IMR-90 (cell line): ENCODE measurements at regions not wholly inside any gene's neighbourhood (a gene's known extent, or its start where the extent isn't known, plus 50 kb on each side); places are given as distances from the start of the nearest gene placed in this dataset.

ENCODE experiments used
- ATAC-seq: fragments of 200-7000 bp; cut with Tn5 transposase; 2 replicates; pipeline ENCODE4 v1.9.1; 2020; ENCODE audit warnings: low read depth, mild to moderate bottlenecking, moderate library complexity
- BruUV-seq: library from RNA; stranded (reverse); fragments of 400-500 nt; replicated peaks from 2 replicates; lab custom pipeline; 2021; lab: Mats Ljungman, UMichigan
- CTCF ChIA-PET: fragments of 300-600 bp; formaldehyde crosslinking; extraction: SDS; loops from one replicate; lab custom pipeline; 2021; ENCODE audit warnings: antibody characterized with exemption; lab: Yijun Ruan, JAX
- POLR2A ChIA-PET: fragments of 300-600 bp; sonication (Branson Sonifier 250); formaldehyde crosslinking; loops from one replicate; lab custom pipeline; 2022; ENCODE audit warnings: antibody characterized with exemption; ENCODE audit not compliant: unreplicated experiment; lab: Charles Lee
- DNase-seq: peaks from one replicate; pipeline ENCODE4 v3.0.0; 2013
- H2AFZ ChIP-seq: replicated peaks from 2 replicates; pipeline ENCODE3; 2013; ENCODE audit warnings: low read length, mild to moderate bottlenecking; ENCODE audit not compliant: poor library complexity
- H2AK5ac ChIP-seq: 2 replicates; pipeline ENCODE4 v1.6.1; 2013; ENCODE audit warnings: low read depth, low read length, inconsistent platforms
- H2AK9ac ChIP-seq: replicated peaks from 2 replicates; pipeline ENCODE3; 2013; ENCODE audit warnings: mild to moderate bottlenecking, low read depth, low read length, moderate library complexity; ENCODE audit not compliant: poor library complexity
- H2BK120ac ChIP-seq: 2 replicates; pipeline ENCODE4 v1.6.1; 2013; ENCODE audit warnings: low read depth, low read length, inconsistent platforms
- H2BK15ac ChIP-seq: 3 replicates; pipeline ENCODE4 v1.6.1; 2013; ENCODE audit warnings: low read depth, low read length, inconsistent platforms
- H2BK20ac ChIP-seq: 2 replicates; pipeline ENCODE4 v1.6.1; 2013; ENCODE audit warnings: low read depth, mild to moderate bottlenecking, inconsistent platforms, low read length, moderate library complexity
- H2BK5ac ChIP-seq: 2 replicates; pipeline ENCODE4 v1.6.1; 2013; ENCODE audit warnings: mild to moderate bottlenecking, low read depth, low read length, inconsistent platforms; ENCODE audit not compliant: poor library complexity, severe bottlenecking
- H3K14ac ChIP-seq: replicated peaks from 2 replicates; pipeline ENCODE4 v1.6.1; 2013; ENCODE audit warnings: low read depth, low read length, inconsistent platforms
- H3K18ac ChIP-seq: 2 replicates; pipeline ENCODE4 v1.6.1; 2013; ENCODE audit warnings: low read depth, low read length, control low read depth
- H3K23ac ChIP-seq: 2 replicates; pipeline ENCODE4 v1.6.1; 2013; ENCODE audit warnings: low read depth, low read length, inconsistent platforms
- H3K27ac ChIP-seq: 2 replicates; pipeline ENCODE4 v1.5.1; 2013; ENCODE audit warnings: mild to moderate bottlenecking, control low read depth, low read length; ENCODE audit not compliant: insufficient read depth
- H3K27me3 ChIP-seq: 2 replicates; pipeline ENCODE4 v1.6.1; 2013; ENCODE audit warnings: low read length; ENCODE audit not compliant: control insufficient read depth, insufficient read depth
- H3K36me3 ChIP-seq: 2 replicates; pipeline ENCODE4 v1.6.1; 2013; ENCODE audit warnings: low read length, mixed read lengths; ENCODE audit not compliant: control insufficient read depth, insufficient read depth
- H3K4ac ChIP-seq: 2 replicates; pipeline ENCODE4 v1.6.1; 2013; ENCODE audit warnings: low read depth, low read length, inconsistent platforms
- H3K4me1 ChIP-seq: 2 replicates; pipeline ENCODE4 v1.6.1; 2013; ENCODE audit warnings: low read length, mixed read lengths; ENCODE audit not compliant: control insufficient read depth, insufficient read depth
- H3K4me2 ChIP-seq: 2 replicates; pipeline ENCODE4 v1.6.1; 2013; ENCODE audit warnings: low read depth, mild to moderate bottlenecking, control low read depth, low read length, moderate library complexity
- H3K4me3 ChIP-seq: 2 replicates; pipeline ENCODE4 v1.5.1; 2013; ENCODE audit warnings: low read depth, mild to moderate bottlenecking, control low read depth, low read length, moderate library complexity; ENCODE audit not compliant: insufficient read depth
- H3K56ac ChIP-seq: 2 replicates; pipeline ENCODE4 v1.6.1; 2013; ENCODE audit warnings: low read length, inconsistent platforms; ENCODE audit not compliant: insufficient read depth; ENCODE audit errors: extremely low read depth
- H3K79me1 ChIP-seq, 2 experiments: 2 replicates each; pipeline ENCODE4 v1.6.1; 2013; ENCODE audit warnings: low read length in 2 of 2, inconsistent platforms in 1 of 2, low read depth in 1 of 2
- H3K9ac ChIP-seq: 2 replicates; pipeline ENCODE4 v1.6.1; 2013; ENCODE audit warnings: low read depth, low read length, control low read depth
- H3K9me1 ChIP-seq: 2 replicates; pipeline ENCODE4 v1.6.1; 2013; ENCODE audit warnings: low read length, inconsistent platforms; ENCODE audit not compliant: insufficient read depth
- H3K9me3 ChIP-seq: 2 replicates; pipeline ENCODE4 v1.6.1; 2013; ENCODE audit warnings: low read length; ENCODE audit not compliant: control insufficient read depth, insufficient read depth
- H4K20me1 ChIP-seq: 2 replicates; pipeline ENCODE4 v1.6.1; 2013; ENCODE audit warnings: low read length, inconsistent platforms; ENCODE audit not compliant: insufficient read depth
- H4K5ac ChIP-seq: 2 replicates; pipeline ENCODE4 v1.6.1; 2013; ENCODE audit warnings: mild to moderate bottlenecking, low read depth, low read length, control low read depth
- H4K8ac ChIP-seq, 2 experiments: 2 replicates each; pipeline ENCODE4 v1.6.1; 2013; ENCODE audit warnings: low read depth in 2 of 2, low read length in 2 of 2, control low read depth in 1 of 2, inconsistent platforms in 1 of 2
- H4K91ac ChIP-seq: 2 replicates; pipeline ENCODE4 v1.6.1; 2013; ENCODE audit warnings: low read depth, low read length, inconsistent platforms; ENCODE audit not compliant: insufficient read depth
- CHD1 ChIP-seq: IDR thresholded peaks from 2 replicates; pipeline ENCODE4 v1.6.1; 2012; ENCODE audit warnings: low read depth, low read length, improper control_type of control experiment
- FOS ChIP-seq: fragments of 150-350 bp; IDR thresholded peaks from 2 replicates; pipeline ENCODE4 v1.6.1; 2016; ENCODE audit warnings: low read depth, low read length
- MAZ ChIP-seq: IDR thresholded peaks from 2 replicates; pipeline ENCODE4 v1.6.1; 2012; ENCODE audit warnings: low read depth, mild to moderate bottlenecking, low read length, improper control_type of control experiment, moderate library complexity, borderline replicate concordance
- NFE2L2 ChIP-seq: fragments of 150-350 bp; IDR thresholded peaks from 2 replicates; pipeline ENCODE4 v1.6.1; 2016; ENCODE audit warnings: low read depth, mild to moderate bottlenecking, low read length
- POLR2A ChIP-seq: IDR thresholded peaks from 2 replicates; pipeline ENCODE4 v1.6.1; 2012; ENCODE audit warnings: mild to moderate bottlenecking, low read depth, low read length
- RAD21 ChIP-seq: IDR thresholded peaks from 2 replicates; pipeline ENCODE4 v1.6.1; 2012; ENCODE audit warnings: low read length, improper control_type of control experiment
- RCOR1 ChIP-seq: IDR thresholded peaks from 2 replicates; pipeline ENCODE4 v1.6.1; 2012; ENCODE audit warnings: mild to moderate bottlenecking, low read length, improper control_type of control experiment; ENCODE audit not compliant: insufficient replicate concordance
- RFX5 ChIP-seq: IDR thresholded peaks from 2 replicates; pipeline ENCODE4 v1.8.0; 2012; ENCODE audit warnings: low read depth, mild to moderate bottlenecking, low read length, moderate library complexity
- USF2 ChIP-seq: fragments of 150-350 bp; IDR thresholded peaks from 2 replicates; pipeline ENCODE4 v1.6.1; 2017; ENCODE audit warnings: mild to moderate bottlenecking, antibody characterized with exemption, low read length, low read depth
- WGBS, 2 experiments: methylation state at CpG; one replicate each; pipeline versions ENCODE4 v1.1.5 to v1.1.7; 2013; ENCODE audit warnings: missing lambda C conversion rate in 2 of 2; ENCODE audit not compliant: insufficient read length in 1 of 2; ENCODE audit errors: extremely low coverage in 2 of 2; 5-methylcytosine and 5-hydroxymethylcytosine counted together
- dilution Hi-C: fragments of 300-500 bp; cut with HindIII; formaldehyde crosslinking; loops from one replicate; pipeline ENCODE4 v1.14.3; 2018; ENCODE audit warnings: low sequenced_read_pairs; ENCODE audit not compliant: unreplicated experiment
- in situ Hi-C: fragments of 300-500 bp; cut with MboI; formaldehyde crosslinking; loops from 3 replicates; pipeline ENCODE4 v1.14.3; 2019; ENCODE audit warnings: low sequenced_read_pairs, inconsistent platforms, mixed read lengths
- intact Hi-C: fragments of 100-400 bp; cut with micrococcal nuclease; formaldehyde crosslinking; loops from 2 replicates; pipeline ENCODE4 v1.10.0; 2022

- Histone ChIP-seq H3K4me1 (no peaks in the 10 kb centered on the region), H3K27ac (no peak overlapping the region), H4K91ac (no peak overlapping the region), H2AFZ (no peak overlapping the region), H4K5ac (no peak overlapping the region), H3K79me1 (no peaks in the 10 kb centered on the region), H3K4ac (no peak overlapping the region), H2BK5ac (no peak overlapping the region), H3K9me1 (no peaks in the 10 kb centered on the region), H2BK15ac (no peak overlapping the region), H2AK5ac (no peak overlapping the region), H4K8ac (no peak overlapping the region), H3K27me3 (no peaks in the 10 kb centered on the region), H3K4me2 (no peak overlapping the region), H2AK9ac (no peak overlapping the region), H3K9ac (no peak overlapping the region), H3K18ac (no peak overlapping the region), H2BK20ac (no peak overlapping the region), H3K4me3 (no peak overlapping the region), H3K23ac (no peak overlapping the region), H3K56ac (no peak overlapping the region), H3K36me3 (no peaks in the 10 kb centered on the region), H3K9me3 (peaks cover 19% of the 10 kb centered on the region), H4K20me1 (no peaks in the 10 kb centered on the region), H2BK120ac (no peak overlapping the region), H3K14ac (no peak overlapping the region)
- ATAC-seq (no peak), DNase-seq (no peak)
- no peak for TF ChIP-seq POLR2A
- TF ChIP-seq CHD1, result no peak
- no peak for TF ChIP-seq NFE2L2
- TF ChIP-seq MAZ, result no peak
- no peak for TF ChIP-seq RFX5
- no peak for TF ChIP-seq RAD21
- TF ChIP-seq USF2, result no peak
- TF ChIP-seq RCOR1, result no peak
- TF ChIP-seq FOS, result no peak
- WGBS, 2 experiments, result no CpG with 5 or more reads among the region's 3 CpGs
- dilution Hi-C loops (no loop called here), intact Hi-C loops (no loop called here), in situ Hi-C loops (no loop called here)
- ChIA-PET POLR2A (no interaction called here), CTCF (no interaction called here)
- BruUV-seq, result no TSS peak
These were observed 384.3 kb downstream of the MCTP2 start for GRCh38 chr15:94615688-94616087.
